B cell (primary cell): ENCODE measurements at regions not wholly inside any gene's neighbourhood (a gene's known extent, or its start where the extent isn't known, plus 50 kb on each side); places are given as distances from the start of the nearest gene placed in this dataset. TPM values are rescaled to one million over a fixed set of nuclear protein-coding genes. Genes with fewer than 3 reads are reported as not detected.

Experiments
- ATAC-seq: fragments of 200-7000 bp; cut with Tn5 transposase; one replicate; pipeline ENCODE4 v1.10.0; 2021; ENCODE audit warnings: low read depth, mild to moderate bottlenecking, moderate number of reproducible peaks, moderate library complexity
- CTCF ChIA-PET: fragments of 350-600 bp; sonication (Branson Sonifier 250); formaldehyde crosslinking; loops from one replicate; lab custom pipeline; 2021; ENCODE audit warnings: antibody characterized with exemption, inconsistent platforms; lab: Charles Lee
- POLR2A ChIA-PET: fragments of 350-600 bp; sonication (Branson Sonifier 250); formaldehyde crosslinking; loops from one replicate; lab custom pipeline; 2021; ENCODE audit warnings: antibody characterized with exemption; lab: Charles Lee
- DNase-seq: peaks from one replicate; pipeline ENCODE4 v3.0.0; 2013
- H2AFZ ChIP-seq: 2 replicates; pipeline ENCODE4 v1.6.1; 2012; ENCODE audit warnings: mild to moderate bottlenecking, low read depth, low read length; ENCODE audit not compliant: insufficient read depth, poor library complexity, severe bottlenecking
- H3K27ac ChIP-seq, 2 donors: 1 replicate in 1 of 2; 2 replicates in 1 of 2; pipeline ENCODE4 v1.5.1; 2012 to 2013; ENCODE audit warnings: low read length in 2 of 2, mild to moderate bottlenecking in 2 of 2, moderate library complexity in 1 of 2
- H3K27me3 ChIP-seq, 4 experiments: fragments of 200-600 bp in 1 of 4; sonication (generic) in 1 of 4; replicated peaks in 1 of 4; 1 replicate in 2 of 4; 2 replicates in 2 of 4; pipeline versions ENCODE4 v1.6.1 to v1.7.0; 2013 to 2016; ENCODE audit warnings: low read length in 3 of 4, mild to moderate bottlenecking in 2 of 4, mixed read lengths in 1 of 4, moderate library complexity in 1 of 4; ENCODE audit not compliant: insufficient read depth in 4 of 4, control insufficient read depth in 3 of 4; ENCODE audit errors: control extremely low read depth in 1 of 4
- H3K36me3 ChIP-seq, 2 experiments: replicated peaks in 1 of 2; 1 replicate in 1 of 2; 2 replicates in 1 of 2; pipeline versions ENCODE4 v1.6.1 to v1.7.1; 2013; ENCODE audit warnings: low read length in 1 of 2; ENCODE audit not compliant: insufficient read depth in 2 of 2, control insufficient read depth in 1 of 2; ENCODE audit errors: control extremely low read depth in 1 of 2, extremely low read depth in 1 of 2
- H3K4me1 ChIP-seq, 2 donors: fragments of 200-600 bp in 1 of 2; sonication (generic) in 1 of 2; 1 replicate in 1 of 2; 2 replicates in 1 of 2; pipeline versions ENCODE4 v1.5.1 to v1.6.1; 2013 to 2017; ENCODE audit warnings: low read length in 2 of 2; ENCODE audit not compliant: control insufficient read depth in 2 of 2, insufficient read depth in 2 of 2
- H3K4me2 ChIP-seq: replicated peaks from 2 replicates; pipeline ENCODE3; 2012; ENCODE audit warnings: mild to moderate bottlenecking, low read depth, low read length; ENCODE audit not compliant: poor library complexity, severe bottlenecking
- H3K4me3 ChIP-seq, 5 experiments: fragments of 200-600 bp in 1 of 5; sonication (generic) in 1 of 5; 1 replicate in 3 of 5; 2 replicates in 2 of 5; pipeline versions ENCODE4 v1.5.1 to v1.7.0; 2011 to 2016; ENCODE audit warnings: low read length in 4 of 5, mild to moderate bottlenecking in 4 of 5, low read depth in 2 of 5, control low read depth in 1 of 5, moderate library complexity in 1 of 5; ENCODE audit not compliant: insufficient read depth in 1 of 5; ENCODE audit errors: control extremely low read depth in 1 of 5, extremely low read depth in 1 of 5
- H3K79me2 ChIP-seq: fragments of 200-600 bp; sonication (generic); one replicate; pipeline ENCODE4 v1.6.0; 2016; ENCODE audit warnings: low read length; ENCODE audit not compliant: control insufficient read depth, insufficient read depth
- H3K9ac ChIP-seq: fragments of 200-600 bp; sonication (generic); 2 replicates; pipeline ENCODE4 v1.6.1; 2017; ENCODE audit warnings: mild to moderate bottlenecking, low read length, moderate library complexity
- H3K9me3 ChIP-seq, 3 donors: one replicate each; pipeline versions ENCODE4 v1.6.1 to v1.7.1; 2013; ENCODE audit warnings: low read length in 2 of 3; ENCODE audit not compliant: control insufficient read depth in 2 of 3, insufficient read depth in 1 of 3; ENCODE audit errors: control extremely low read depth in 1 of 3
- H4K20me1 ChIP-seq: 2 replicates; pipeline ENCODE4 v1.6.0; 2012; ENCODE audit warnings: mild to moderate bottlenecking, low read length; ENCODE audit not compliant: insufficient read depth, control insufficient read depth, poor library complexity, severe bottlenecking
- H3K27ac Mint-ChIP-seq: one replicate; pipeline ENCODE4 v1.8.0; 2021; ENCODE audit warnings: mixed read lengths
- H3K27me3 Mint-ChIP-seq: one replicate; pipeline ENCODE4 v1.8.0; 2021; ENCODE audit warnings: mixed read lengths
- H3K4me1 Mint-ChIP-seq: one replicate; pipeline ENCODE4 v1.8.0; 2021; ENCODE audit warnings: mixed read lengths
- H3K4me3 Mint-ChIP-seq: one replicate; pipeline ENCODE4 v1.8.0; 2021; ENCODE audit warnings: mixed read lengths
- H3K9me3 Mint-ChIP-seq: one replicate; pipeline ENCODE4 v1.8.0; 2022; ENCODE audit warnings: mixed read lengths; ENCODE audit not compliant: insufficient read depth
- CTCF ChIP-seq: fragments of 200-600 bp; IDR thresholded peaks from one replicate; pipeline ENCODE4 v1.8.0; 2022; ENCODE audit warnings: antibody characterized with exemption, mild to moderate bottlenecking
- EZH2 ChIP-seq: IDR thresholded peaks from 2 replicates; pipeline ENCODE4 v1.6.1; 2012; ENCODE audit warnings: borderline replicate concordance, low read depth, mild to moderate bottlenecking, moderate library complexity, low read length; ENCODE audit not compliant: insufficient read depth, poor library complexity, severe bottlenecking
- WGBS: methylation state at CpG from one replicate; pipeline ENCODE4 v1.1.5; 2013; ENCODE audit warnings: missing lambda C conversion rate; ENCODE audit not compliant: insufficient coverage; 5-methylcytosine and 5-hydroxymethylcytosine counted together
- intact Hi-C: fragments of 100-400 bp; cut with micrococcal nuclease; formaldehyde crosslinking; loops from one replicate; pipeline ENCODE4 v1.10.0; 2022
- small RNA-seq: library from RNA; depleted of rRNA; stranded (forward); fragments of <200 nt; gene quantifications from one replicate; pipeline ENCODE3, GENCODE V24; 2012; ENCODE audit warnings: low replicate concordance, low read depth; ENCODE audit not compliant: insufficient read length

GRCh38 chr1:115924770-115925169, 51.5 kb upstream of the SLC22A15 start:
- H3K79me2 ChIP-seq, result no peaks in the 10 kb centered on the region
- WGBS, result no CpG with 5 or more reads among the region's 5 CpGs
- no peaks in the 10 kb centered on the region for H3K36me3 ChIP-seq
- H3K27me3 Mint-ChIP-seq, result peaks cover 5% of the 10 kb centered on the region
- intact Hi-C loops, result no loop called here
- H3K27me3 ChIP-seq, result no peaks in the 10 kb centered on the region
- no peaks in the 10 kb centered on the region for H3K9me3 ChIP-seq
- H3K27ac ChIP-seq, result no peak overlapping the region
- peak overlapping the region; percentile 60 for H2AFZ ChIP-seq
- H3K4me1 Mint-ChIP-seq, result peaks cover 19% of the 10 kb centered on the region
- H4K20me1 ChIP-seq, result no peaks in the 10 kb centered on the region
- H3K4me3 ChIP-seq, result no peak overlapping the region
- H3K9ac ChIP-seq, result no peak overlapping the region
- ATAC-seq (no peak), DNase-seq (no peak)
- H3K4me1 ChIP-seq, result peaks cover 14 to 18% of the 10 kb centered on the region in 2 donors
- POLR2A ChIA-PET, result no interaction called here
- no peak overlapping the region for H3K27ac Mint-ChIP-seq
- no peaks in the 10 kb centered on the region for H3K9me3 Mint-ChIP-seq
- CTCF ChIA-PET, result no interaction called here
- H3K4me2 ChIP-seq, result no peak overlapping the region
- H3K4me3 Mint-ChIP-seq, result no peak overlapping the region
- TF ChIP-seq EZH2 (no peak), CTCF (no peak)

GRCh38 chr1:115925467-115925866, 50.8 kb upstream of the SLC22A15 start:
- Histone ChIP-seq H2AFZ (no peak overlapping the region), H3K4me2 (no peak overlapping the region), H3K4me3 (no peak overlapping the region), H4K20me1 (no peaks in the 10 kb centered on the region), H3K79me2 (no peaks in the 10 kb centered on the region), H3K9me3 (no peaks in the 10 kb centered on the region), H3K4me1 (peaks cover 14 to 18% of the 10 kb centered on the region in 2 donors), H3K27ac (no peak overlapping the region), H3K27me3 (no peaks in the 10 kb centered on the region), H3K9ac (no peak overlapping the region), H3K36me3 (no peaks in the 10 kb centered on the region)
- H3K4me3 Mint-ChIP-seq, result no peak overlapping the region
- no peaks in the 10 kb centered on the region for H3K9me3 Mint-ChIP-seq
- H3K27ac Mint-ChIP-seq, result no peak overlapping the region
- no peak for DNase-seq
- ATAC-seq, result no peak
- intact Hi-C loops, result no loop called here
- no peak for TF ChIP-seq EZH2
- no peak for TF ChIP-seq CTCF
- H3K4me1 Mint-ChIP-seq, result peaks cover 19% of the 10 kb centered on the region
- 81% methylated on average over 4 of the region's 6 CpGs for WGBS
- H3K27me3 Mint-ChIP-seq, result peaks cover 5% of the 10 kb centered on the region
- POLR2A ChIA-PET, result no interaction called here
- CTCF ChIA-PET, result no interaction called here

Small RNA genes in the stretch of these regions (small RNA-seq; reads per million reads assigned to genes)
- not detected for gene AL357137.1
